H1 (cell line): ENCODE measurements at regions not wholly inside any gene's neighbourhood (a gene's known extent, or its start where the extent isn't known, plus 50 kb on each side); places are given as distances from the start of the nearest gene placed in this dataset.

Source experiments
- CTCF ChIA-PET: fragments of 300-600 bp; sonication (Branson Sonifier 250); formaldehyde crosslinking; loops from one replicate; lab custom pipeline; 2021; ENCODE audit not compliant: partially characterized antibody; lab: Charles Lee
- POLR2A ChIA-PET: fragments of 300-600 bp; sonication (Branson Sonifier 250); formaldehyde crosslinking; loops from one replicate; lab custom pipeline; 2021; ENCODE audit warnings: inconsistent platforms; ENCODE audit not compliant: partially characterized antibody; lab: Charles Lee
- DNase-seq, 2 experiments: peaks; one replicate each; pipeline versions ENCODE4 v3.0.0 to v3.0.0-alpha.2; 2010 to 2022; ENCODE audit warnings: low spot score in 2 of 2, low read depth in 1 of 2, mixed read lengths in 1 of 2
- FAIRE-seq: peaks from 2 replicates; lab custom pipeline; 2011; peaks lifted over from hg19 to GRCh38; lab: Jason Lieb, UNC
- H2AFZ ChIP-seq: 2 replicates; pipeline ENCODE4 v1.8.1; 2012; ENCODE audit warnings: low read length, inconsistent platforms
- H2AK5ac ChIP-seq: 2 replicates; pipeline ENCODE4 v1.6.1; 2013; ENCODE audit warnings: low read depth, low read length
- H2BK120ac ChIP-seq: replicated peaks from 2 replicates; pipeline ENCODE3; 2013; ENCODE audit warnings: low read depth, low read length, inconsistent platforms
- H2BK12ac ChIP-seq: 2 replicates; pipeline ENCODE4 v1.6.1; 2013; ENCODE audit warnings: low read depth, low read length
- H2BK15ac ChIP-seq: 2 replicates; pipeline ENCODE4 v1.6.1; 2013; ENCODE audit warnings: low read length
- H2BK20ac ChIP-seq: 2 replicates; pipeline ENCODE4 v1.6.1; 2013; ENCODE audit warnings: low read length
- H2BK5ac ChIP-seq: 2 replicates; pipeline ENCODE4 v1.6.1; 2013; ENCODE audit warnings: low read depth, low read length
- H3K14ac ChIP-seq: 2 replicates; pipeline ENCODE4 v1.6.1; 2013; ENCODE audit warnings: inconsistent platforms; ENCODE audit not compliant: insufficient read length
- H3K18ac ChIP-seq: 2 replicates; pipeline ENCODE4 v1.6.1; 2013; ENCODE audit warnings: low read length; ENCODE audit errors: extremely low read depth
- H3K23ac ChIP-seq: 2 replicates; pipeline ENCODE4 v1.6.1; 2013; ENCODE audit warnings: inconsistent platforms; ENCODE audit not compliant: insufficient read length
- H3K23me2 ChIP-seq: 2 replicates; pipeline ENCODE4 v1.6.1; 2013; ENCODE audit warnings: low read depth, low read length
- H3K27ac ChIP-seq: 2 replicates; pipeline ENCODE4 v1.6.1; 2011; ENCODE audit warnings: low read depth, low read length, inconsistent platforms
- H3K27me3 ChIP-seq, 4 experiments: replicated peaks in 1 of 4; 1 replicate in 1 of 4; 2 replicates in 3 of 4; pipeline versions ENCODE4 v1.6.1 to v1.8.1; 2011 to 2013; ENCODE audit warnings: low read length in 3 of 4, mild to moderate bottlenecking in 3 of 4, inconsistent platforms in 2 of 4, mixed read lengths in 2 of 4, moderate library complexity in 1 of 4; ENCODE audit not compliant: control insufficient read depth in 3 of 4, insufficient read depth in 3 of 4; ENCODE audit errors: extremely low read depth in 1 of 4
- H3K36me3 ChIP-seq, 4 experiments: 2 replicates each; pipeline versions ENCODE4 v1.6.1 to v1.8.1; 2011 to 2013; ENCODE audit warnings: mild to moderate bottlenecking in 4 of 4, low read length in 3 of 4, moderate library complexity in 2 of 4, control low read depth in 1 of 4, inconsistent platforms in 1 of 4; ENCODE audit not compliant: insufficient read depth in 4 of 4, control insufficient read depth in 2 of 4
- H3K4ac ChIP-seq: replicated peaks from 2 replicates; pipeline ENCODE3; 2013; ENCODE audit warnings: low read length, low read depth, mixed read lengths, inconsistent platforms; ENCODE audit not compliant: insufficient read length
- H3K4me1 ChIP-seq, 4 experiments: replicated peaks in 1 of 4; 1 replicate in 1 of 4; 2 replicates in 3 of 4; pipeline versions ENCODE4 v1.6.1 to v1.8.1; 2011 to 2013; ENCODE audit warnings: low read length in 3 of 4, inconsistent platforms in 2 of 4, mixed read lengths in 1 of 4; ENCODE audit not compliant: insufficient read depth in 4 of 4, control insufficient read depth in 3 of 4
- H3K4me2 ChIP-seq, 2 experiments: 2 replicates each; pipeline versions ENCODE4 v1.6.1 to v1.8.1; 2011 to 2013; ENCODE audit warnings: low read depth in 2 of 2, low read length in 2 of 2, control low read depth in 1 of 2, inconsistent platforms in 1 of 2, mild to moderate bottlenecking in 1 of 2; ENCODE audit not compliant: insufficient read depth in 1 of 2
- H3K4me3 ChIP-seq, 4 experiments: fragments of 200-600, 300-600 bp in 1 of 4; sonication (generic), shearing (Covaris generic), sonication (Bioruptor Twin) in 1 of 4; 2 replicates each; pipeline versions ENCODE4 v1.5.1 to v1.8.1; 2011 to 2016; ENCODE audit warnings: low read length in 4 of 4, low read depth in 3 of 4, control low read depth in 2 of 4, inconsistent platforms in 2 of 4, mild to moderate bottlenecking in 2 of 4, mixed read lengths in 1 of 4, moderate library complexity in 1 of 4; ENCODE audit not compliant: insufficient read depth in 2 of 4; ENCODE audit errors: extremely low read depth in 1 of 4
- H3K56ac ChIP-seq: replicated peaks from 2 replicates; pipeline ENCODE3; 2013; ENCODE audit warnings: low read depth, mild to moderate bottlenecking, mixed read lengths, low read length, inconsistent platforms; ENCODE audit not compliant: insufficient read length
- H3K79me1 ChIP-seq: 2 replicates; pipeline ENCODE4 v1.6.1; 2013; ENCODE audit warnings: low read depth, low read length, control low read depth
- H3K79me2 ChIP-seq, 2 experiments: 2 replicates each; pipeline versions ENCODE4 v1.6.1 to v1.8.1; 2012 to 2013; ENCODE audit warnings: low read length in 2 of 2, mild to moderate bottlenecking in 2 of 2, inconsistent platforms in 1 of 2; ENCODE audit not compliant: insufficient read depth in 2 of 2, control insufficient read depth in 1 of 2
- H3K9ac ChIP-seq, 4 experiments: replicated peaks in 1 of 4; 1 replicate in 1 of 4; 2 replicates in 3 of 4; pipeline versions ENCODE4 v1.6.1 to v1.8.1; 2011 to 2013; ENCODE audit warnings: low read depth in 3 of 4, low read length in 3 of 4, control low read depth in 2 of 4, mild to moderate bottlenecking in 2 of 4, moderate library complexity in 2 of 4, inconsistent platforms in 1 of 4; ENCODE audit errors: extremely low read depth in 1 of 4
- H3K9me3 ChIP-seq, 2 experiments: 2 replicates each; pipeline versions ENCODE4 v1.6.1 to v1.8.1; 2012 to 2013; ENCODE audit warnings: mild to moderate bottlenecking in 2 of 2, moderate library complexity in 2 of 2, control low read depth in 1 of 2, inconsistent platforms in 1 of 2, low read depth in 1 of 2, low read length in 1 of 2, mixed read lengths in 1 of 2; ENCODE audit not compliant: insufficient read depth in 2 of 2
- H4K20me1 ChIP-seq, 2 experiments: replicated peaks in 1 of 2; 2 replicates each; pipeline versions ENCODE3 to v1.8.1; 2011 to 2013; ENCODE audit warnings: inconsistent platforms in 2 of 2, low read length in 2 of 2, mild to moderate bottlenecking in 1 of 2; ENCODE audit not compliant: insufficient read depth in 2 of 2, control insufficient read depth in 1 of 2
- H4K5ac ChIP-seq: 2 replicates; pipeline ENCODE4 v1.6.1; 2013; ENCODE audit warnings: low read length, low read depth, mixed read lengths, inconsistent platforms; ENCODE audit not compliant: insufficient read length
- H4K8ac ChIP-seq: 2 replicates; pipeline ENCODE4 v1.8.0; 2013; ENCODE audit warnings: mild to moderate bottlenecking, moderate library complexity, low read length, inconsistent platforms; ENCODE audit not compliant: insufficient read depth; ENCODE audit errors: extremely low read depth
- H4K91ac ChIP-seq: replicated peaks from 2 replicates; pipeline ENCODE3; 2013; ENCODE audit warnings: low read length, mixed read lengths, inconsistent platforms; ENCODE audit not compliant: insufficient read length
- BCL11A ChIP-seq, 2 experiments: IDR thresholded peaks; one replicate each; pipeline ENCODE4 v1.6.1; 2011; ENCODE audit warnings: low read depth in 2 of 2, low read length in 2 of 2, mild to moderate bottlenecking in 2 of 2
- CHD1 ChIP-seq: IDR thresholded peaks from 2 replicates; pipeline ENCODE4 v1.6.1; 2012; ENCODE audit warnings: low read depth, low read length, improper control_type of control experiment
- JUN ChIP-seq: IDR thresholded peaks from 2 replicates; pipeline ENCODE4 v1.6.1; 2011; ENCODE audit warnings: low read depth, mild to moderate bottlenecking, improper control_type of control experiment, low read length
- NRF1 ChIP-seq: IDR thresholded peaks from 2 replicates; pipeline ENCODE4 v1.6.1; 2011; ENCODE audit warnings: mild to moderate bottlenecking, low read depth, low read length, improper control_type of control experiment
- POLR2A ChIP-seq, 2 experiments: IDR thresholded peaks; 1 replicate in 1 of 2; 2 replicates in 1 of 2; pipeline ENCODE4 v1.6.1; 2011; ENCODE audit warnings: low read depth in 2 of 2, low read length in 2 of 2, mild to moderate bottlenecking in 2 of 2; ENCODE audit errors: control extremely low read depth in 1 of 2
- RNF2 ChIP-seq: fragments of 200-900, 300-1000 bp; sonication (generic); IDR thresholded peaks from 2 replicates; pipeline ENCODE4 v1.7.1; 2016; ENCODE audit warnings: borderline replicate concordance, low read depth, mild to moderate bottlenecking, antibody characterized with exemption, low read length; ENCODE audit not compliant: poor library complexity, severe bottlenecking; ENCODE audit errors: missing control alignments
- SIX5 ChIP-seq: IDR thresholded peaks from 2 replicates; pipeline ENCODE4 v1.6.1; 2011; ENCODE audit warnings: mild to moderate bottlenecking, low read depth, low read length
- WGBS, 2 experiments: shearing (Covaris generic) in 1 of 2; methylation state at CpG; one replicate each; pipeline versions ENCODE4 v1.1.6 to v1.1.7; 2013 to 2015; ENCODE audit warnings: low lambda C conversion rate in 2 of 2, mixed read lengths in 2 of 2, inconsistent platforms in 1 of 2, low coverage in 1 of 2, missing lambda C conversion rate in 1 of 2; ENCODE audit not compliant: insufficient replicate concordance in 2 of 2, insufficient coverage in 1 of 2, insufficient read length in 1 of 2; ENCODE audit errors: extremely low coverage in 1 of 2, missing lambda C conversion rate in 1 of 2; 5-methylcytosine and 5-hydroxymethylcytosine counted together

DNA sequence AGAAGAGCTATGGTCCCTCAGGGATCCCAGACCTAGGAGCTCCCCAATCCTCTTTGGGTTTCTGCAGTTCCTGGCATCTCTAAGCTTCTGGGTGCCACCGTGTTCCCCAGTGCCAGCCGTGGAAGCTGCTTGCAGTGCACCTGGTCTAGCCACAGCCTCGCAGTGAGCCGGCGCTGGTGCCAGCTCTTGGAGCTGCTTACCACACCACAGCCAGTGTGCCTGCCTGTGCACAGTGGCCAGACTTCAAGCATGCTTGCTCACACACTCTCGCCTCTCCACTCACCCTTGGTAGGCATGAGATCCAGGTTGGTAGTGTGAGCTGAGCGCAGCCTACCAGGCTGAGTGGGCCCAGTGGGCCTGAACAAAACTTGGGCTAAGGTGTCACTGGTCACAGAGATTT is 971.9 kb downstream of the DCDC2C start:
- H3K4ac ChIP-seq, result no peak overlapping the region
- ChIA-PET CTCF (interaction anchor here (0.9 to 1.7 kb wide), 3 partner anchors 10 to 716 kb away, joined by 3 to 4 read pairs (median 3); no protein-coding TSS in a partner anchor), POLR2A (no interaction called here)
- H2BK12ac ChIP-seq, result no peak overlapping the region
- DNase-seq (no peak), FAIRE-seq (no peak)
- H2BK120ac ChIP-seq, result no peak overlapping the region
- H3K23me2 ChIP-seq, result no peaks in the 10 kb centered on the region
- H2BK15ac ChIP-seq, result no peak overlapping the region
- H3K79me2 ChIP-seq, result no peaks in the 10 kb centered on the region
- H3K4me3 ChIP-seq, result no peak overlapping the region
- H2AK5ac ChIP-seq, result no peak overlapping the region
- TF ChIP-seq RNF2, result no peak
- no peak for TF ChIP-seq BCL11A (IDR thresholded peaks at IDR 0.05; ENCODE audit: low read depth in 2 of 2, low read length in 2 of 2)
- TF ChIP-seq POLR2A (IDR thresholded peaks at IDR 0.05; ENCODE audit: control extremely low read depth in 1 of 2, low read depth in 2 of 2, low read length in 2 of 2), result no peak
- no peak for TF ChIP-seq NRF1
- TF ChIP-seq SIX5, result no peak
- no peak for TF ChIP-seq JUN
- no peak for TF ChIP-seq CHD1
- H4K91ac ChIP-seq, result no peak overlapping the region
- 90% methylated on average over 7 of the region's 7 CpGs; no CpG with 5 or more reads in 1 of the 2 experiments for whole genome bisulfite sequencing, 2 experiments
- H2BK5ac ChIP-seq, result no peak overlapping the region
- H2BK20ac ChIP-seq, result no peak overlapping the region
- peaks cover 0 to 3% of the 10 kb centered on the region in 2 experiments for H4K20me1 ChIP-seq
- H2AFZ ChIP-seq, result no peak overlapping the region
- no peak overlapping the region for H3K14ac ChIP-seq
- H3K9me3 ChIP-seq, result no peaks in the 10 kb centered on the region; a peak in 1 of 4 replicates
- H3K27me3 ChIP-seq, result no peaks in the 10 kb centered on the region
- H3K4me2 ChIP-seq, result no peak overlapping the region
- H3K4me1 ChIP-seq, result peaks cover 0 to 2% (median 0%) of the 10 kb centered on the region in 4 experiments; a peak in 1 of 7 replicates
- no peak overlapping the region for H3K9ac ChIP-seq
- H3K79me1 ChIP-seq, result no peaks in the 10 kb centered on the region
- no peak overlapping the region; the same call in 1 of the 2 replicates for H4K8ac ChIP-seq
- H3K27ac ChIP-seq, result no peak overlapping the region
- no peaks in the 10 kb centered on the region for H3K36me3 ChIP-seq
- no peak overlapping the region for H3K56ac ChIP-seq
- no peak overlapping the region for H4K5ac ChIP-seq
- no peak overlapping the region for H3K18ac ChIP-seq
- no peak overlapping the region for H3K23ac ChIP-seq
